GM18870 (cell line): ENCODE measurements at regions not wholly inside any gene's neighbourhood (a gene's known extent, or its start where the extent isn't known, plus 50 kb on each side); places are given as distances from the start of the nearest gene placed in this dataset.
A peak's percentile ranks its signal among the peaks of the same experiment; 100 is the strongest.

Experiments used
- ATAC-seq: cut with Tn5 transposase; IDR thresholded peaks from one replicate; pipeline ENCODE4 v1.9.1; 2021; ENCODE audit warnings: moderate library complexity; ENCODE audit not compliant: unreplicated experiment

DNA sequence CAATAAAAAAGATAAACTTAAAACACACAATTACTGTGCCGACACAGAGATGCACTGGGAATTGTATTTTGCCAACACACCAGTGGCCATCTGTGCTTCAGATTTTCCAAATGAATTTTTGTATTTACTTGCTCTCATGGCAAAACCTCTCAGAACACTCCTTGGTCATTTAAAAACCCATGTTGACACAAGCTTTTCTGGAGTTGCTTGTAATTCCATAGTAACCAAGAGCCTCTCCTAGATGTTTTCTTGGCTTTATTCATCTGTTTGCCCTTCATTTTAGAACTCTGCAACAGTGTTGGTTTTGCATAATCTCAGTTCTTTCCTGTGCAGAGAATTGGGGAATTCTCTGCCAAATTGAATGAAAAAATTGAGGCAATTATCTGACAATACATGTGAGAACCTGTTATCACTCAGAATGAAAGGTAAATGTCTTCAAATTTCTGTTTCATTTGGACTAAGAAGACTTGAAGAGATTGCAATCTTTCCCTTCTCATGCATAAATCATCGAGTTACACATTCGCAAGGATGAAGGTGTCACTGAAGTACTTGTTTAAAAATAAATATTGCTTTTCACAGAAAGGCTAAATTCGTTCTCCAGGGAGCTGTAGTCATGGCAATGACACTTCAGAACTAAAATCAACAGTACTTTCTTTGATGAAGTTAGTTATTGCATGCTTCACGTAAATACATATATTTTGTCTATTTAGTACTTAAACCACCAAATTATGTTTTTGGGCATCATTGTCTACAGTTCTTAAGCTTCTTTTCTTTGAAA, 301.8 kb upstream of the CTSO start:
- no peak for ATAC-seq

- no peak for ATAC-seq
Measured at GRCh38 chr4:156252358-156252921, 298.8 kb upstream of the CTSO start.

- ATAC-seq: no peak
Measured at GRCh38 chr4:156251373-156252065, 297.9 kb upstream of the CTSO start.

- no peak for ATAC-seq
Measured at GRCh38 chr4:156248917-156249316, 295.3 kb upstream of the CTSO start.

GRCh38 chr4:156247470-156247869, 293.8 kb upstream of the CTSO start:
- no peak for ATAC-seq

GRCh38 chr4:156243015-156243414, 289.3 kb upstream of the CTSO start:
- ATAC-seq: no peak

- no peak for ATAC-seq
Measured at GRCh38 chr4:156242390-156242789, 288.7 kb upstream of the CTSO start.

GRCh38 chr4:156241896-156242295, 288.2 kb upstream of the CTSO start:
- ATAC-seq: no peak

- ATAC-seq: no peak
Measured at GRCh38 chr4:156238171-156238570, 284.5 kb upstream of the CTSO start.

GRCh38 chr4:156237231-156237630, 283.6 kb upstream of the CTSO start:
- ATAC-seq: no peak

DNA sequence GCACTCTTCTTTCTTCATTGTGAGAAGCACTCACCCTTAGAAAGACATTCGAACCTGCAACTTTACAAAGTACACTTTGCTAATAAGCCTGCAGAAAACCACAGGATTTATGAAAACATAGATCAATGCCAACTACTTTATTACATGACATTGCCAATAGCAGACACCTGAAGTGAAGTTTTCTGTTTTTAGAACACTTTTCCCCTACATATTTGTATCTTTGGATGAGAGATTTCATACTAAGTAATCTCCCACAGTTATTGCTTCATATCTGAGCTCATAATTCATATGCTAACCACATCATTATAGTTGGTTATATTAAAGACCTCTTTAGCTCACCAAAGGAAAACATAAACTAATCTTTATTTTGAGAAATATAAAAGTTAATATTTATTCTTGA, 276.5 kb upstream of the CTSO start:
- no peak for ATAC-seq

DNA sequence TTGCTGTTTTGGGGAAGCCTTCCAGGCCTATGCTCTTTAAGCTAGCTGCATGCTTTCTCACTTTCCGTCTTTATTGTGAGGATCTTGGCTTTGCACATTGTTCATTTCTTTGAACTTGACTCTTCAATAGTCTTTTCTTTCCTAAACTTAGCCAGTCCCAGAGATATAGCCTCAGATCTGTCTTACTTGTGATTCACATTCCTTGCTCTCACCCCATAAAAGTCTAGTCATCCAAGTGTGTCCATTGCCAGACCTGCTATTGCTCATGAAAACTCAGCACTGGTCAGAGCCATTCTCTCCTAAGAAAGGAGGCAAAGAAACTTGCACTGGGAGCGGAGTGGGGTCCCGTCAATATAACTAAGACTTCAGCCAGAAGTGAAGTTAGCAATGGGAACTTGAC, 275.0 kb upstream of the CTSO start:
- ATAC-seq: no peak

- ATAC-seq: no peak
Measured at GRCh38 chr4:156227321-156227720, 273.7 kb upstream of the CTSO start.

- ATAC-seq: no peak
Measured at GRCh38 chr4:156223985-156224384, 270.3 kb upstream of the CTSO start.

DNA sequence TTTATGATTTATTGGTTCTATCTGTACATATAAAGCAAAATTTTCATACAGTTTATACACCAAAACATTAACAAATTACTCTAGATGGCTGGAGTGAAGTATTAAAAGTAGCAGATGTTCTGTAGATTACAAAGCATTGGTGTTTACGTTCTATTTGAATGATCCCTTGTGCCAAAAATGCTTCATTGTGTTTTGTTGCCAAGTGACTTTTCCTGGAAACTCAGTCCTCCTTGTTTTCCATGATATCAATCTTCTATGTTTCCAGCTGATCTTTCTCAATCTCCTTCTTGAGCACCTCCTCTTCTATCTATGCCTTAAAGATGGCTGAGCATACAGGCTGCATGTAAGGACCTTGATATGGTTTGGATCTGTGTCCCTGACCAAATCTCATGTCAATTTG, 263.6 kb upstream of the CTSO start:
- no peak for ATAC-seq

DNA sequence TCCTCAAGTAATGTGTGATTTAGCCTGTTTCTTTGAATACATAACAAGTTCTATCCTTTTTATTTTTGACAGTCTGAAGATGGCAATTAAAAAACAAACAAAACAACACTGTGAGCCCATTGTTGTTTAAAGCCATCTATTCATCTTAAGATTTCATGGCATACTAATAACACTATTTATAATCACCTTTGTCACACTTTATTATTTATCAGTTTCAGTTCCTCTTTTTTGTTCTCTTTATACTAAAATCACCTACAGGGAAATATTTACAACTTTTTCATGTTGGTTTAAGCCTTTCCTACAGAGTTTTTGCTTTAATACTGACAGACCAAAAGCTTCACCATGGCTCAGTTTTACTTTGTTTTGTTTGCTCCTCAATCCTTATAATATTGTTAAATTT, 247.4 kb upstream of the CTSO start:
- peak; percentile 99 for ATAC-seq

DNA sequence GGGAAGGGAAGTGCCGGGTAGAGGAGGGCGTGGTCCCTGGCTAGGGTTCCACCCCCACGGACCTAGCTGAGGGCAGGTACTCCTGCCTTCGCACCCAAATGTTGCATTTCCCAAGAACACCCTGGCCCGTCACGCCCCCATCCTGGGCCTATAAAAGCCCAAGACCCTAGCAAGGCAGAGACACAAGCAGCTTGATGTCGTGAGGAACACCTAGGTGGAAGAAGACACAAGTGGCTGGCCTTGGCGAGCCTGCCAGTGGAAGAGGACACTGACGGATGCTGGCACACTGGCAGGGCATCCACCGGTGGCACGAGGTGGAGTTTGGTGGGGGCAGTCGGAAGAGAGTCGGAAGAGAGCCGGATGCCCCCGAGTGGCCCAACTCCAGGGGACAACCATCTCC, 244.8 kb upstream of the CTSO start:
- no peak for ATAC-seq

GRCh38 chr4:156197216-156197615, 243.6 kb upstream of the CTSO start:
- no peak for ATAC-seq

DNA sequence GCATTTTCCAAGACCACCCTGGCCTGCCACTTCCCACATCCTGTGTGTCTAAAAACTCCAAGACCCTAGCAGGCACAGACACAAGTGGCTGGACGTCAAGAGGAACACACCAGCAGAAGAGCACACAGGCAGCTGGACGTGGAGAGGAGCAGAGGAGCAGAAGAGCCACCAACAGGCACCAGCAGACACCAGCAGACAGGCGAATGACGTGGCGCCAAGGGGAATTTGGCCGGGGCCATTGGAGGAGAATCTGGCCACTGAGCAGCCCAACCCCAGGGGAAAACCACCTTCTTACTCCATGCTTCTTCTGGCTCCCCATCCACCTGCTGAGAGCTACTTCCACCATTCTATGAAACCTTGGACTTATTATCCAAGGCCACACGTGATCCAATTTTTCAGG, 243.1 kb upstream of the CTSO start:
- no peak for ATAC-seq

GRCh38 chr4:156195914-156196313, 242.2 kb upstream of the CTSO start:
- ATAC-seq: peak; percentile 97

- no peak for ATAC-seq
Measured at GRCh38 chr4:156194896-156195295, 241.2 kb upstream of the CTSO start.

DNA sequence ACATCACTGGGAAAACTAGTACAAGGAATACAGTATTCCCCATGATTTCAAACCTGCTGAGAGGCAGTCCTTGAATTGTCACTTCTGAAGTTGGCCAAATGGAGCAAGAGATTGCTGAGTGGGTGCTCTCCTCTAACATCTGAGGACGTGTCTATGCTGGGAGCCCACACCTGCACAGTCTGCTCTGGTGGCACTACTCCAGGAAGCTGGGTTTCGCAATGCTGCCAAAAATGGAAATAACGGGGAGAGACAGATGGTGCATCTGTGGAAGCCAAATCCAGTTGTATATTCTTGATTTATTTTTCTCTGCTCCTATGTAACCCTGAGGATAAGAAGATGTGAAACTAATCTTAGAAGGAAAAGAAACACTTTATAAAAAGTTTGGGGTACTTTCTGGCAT, 240.1 kb upstream of the CTSO start:
- no peak for ATAC-seq
